ENCODE measurements at regions not wholly inside any gene's neighbourhood (a gene's known extent, or its start where the extent isn't known, plus 50 kb on each side); places are given as distances from the start of the nearest gene placed in this dataset.

- H3K36me3 ChIP-seq (ENCODE audit: control insufficient read depth, insufficient read depth, low read length): no peaks in the 10 kb centered on the region
- no peak overlapping the region for H2AFZ ChIP-seq
- no peaks in the 10 kb centered on the region for H3K27me3 ChIP-seq (ENCODE audit: control insufficient read depth, insufficient read depth, low read length)
- TF ChIP-seq, protein P1, sequence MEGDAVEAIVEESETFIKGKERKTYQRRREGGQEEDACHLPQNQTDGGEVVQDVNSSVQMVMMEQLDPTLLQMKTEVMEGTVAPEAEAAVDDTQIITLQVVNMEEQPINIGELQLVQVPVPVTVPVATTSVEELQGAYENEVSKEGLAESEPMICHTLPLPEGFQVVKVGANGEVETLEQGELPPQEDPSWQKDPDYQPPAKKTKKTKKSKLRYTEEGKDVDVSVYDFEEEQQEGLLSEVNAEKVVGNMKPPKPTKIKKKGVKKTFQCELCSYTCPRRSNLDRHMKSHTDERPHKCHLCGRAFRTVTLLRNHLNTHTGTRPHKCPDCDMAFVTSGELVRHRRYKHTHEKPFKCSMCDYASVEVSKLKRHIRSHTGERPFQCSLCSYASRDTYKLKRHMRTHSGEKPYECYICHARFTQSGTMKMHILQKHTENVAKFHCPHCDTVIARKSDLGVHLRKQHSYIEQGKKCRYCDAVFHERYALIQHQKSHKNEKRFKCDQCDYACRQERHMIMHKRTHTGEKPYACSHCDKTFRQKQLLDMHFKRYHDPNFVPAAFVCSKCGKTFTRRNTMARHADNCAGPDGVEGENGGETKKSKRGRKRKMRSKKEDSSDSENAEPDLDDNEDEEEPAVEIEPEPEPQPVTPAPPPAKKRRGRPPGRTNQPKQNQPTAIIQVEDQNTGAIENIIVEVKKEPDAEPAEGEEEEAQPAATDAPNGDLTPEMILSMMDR (IDR thresholded peaks at IDR 0.05): no peak
- no peaks in the 10 kb centered on the region for H3K4me1 ChIP-seq
- H3K79me2 ChIP-seq: no peaks in the 10 kb centered on the region
- H3K4me3 ChIP-seq (ENCODE audit: low read depth, low read length): no peak overlapping the region
- H3K9ac ChIP-seq: no peak overlapping the region
- no peak overlapping the region for H3K27ac ChIP-seq
- no peak overlapping the region for H3K4me2 ChIP-seq (ENCODE audit: low read length)
- no peaks in the 10 kb centered on the region for H3K9me3 ChIP-seq (ENCODE audit: control insufficient read depth, low read length)
These were observed 128.4 kb downstream of the BBS10 start for GRCh38 chr12:76219806-76220205.

GRCh38 chr12:76216585-76217472 lies 131.4 kb downstream of the BBS10 start:
- Histone ChIP-seq H2AFZ (no peak overlapping the region), H3K4me1 (no peaks in the 10 kb centered on the region), H3K27me3 (ENCODE audit: control insufficient read depth, insufficient read depth, low read length) (no peaks in the 10 kb centered on the region), H3K4me3 (ENCODE audit: low read depth, low read length) (no peak overlapping the region), H3K36me3 (ENCODE audit: control insufficient read depth, insufficient read depth, low read length) (no peaks in the 10 kb centered on the region), H3K4me2 (ENCODE audit: low read length) (no peak overlapping the region), H3K9ac (no peak overlapping the region), H3K79me2 (no peaks in the 10 kb centered on the region), H3K9me3 (ENCODE audit: control insufficient read depth, low read length) (no peaks in the 10 kb centered on the region), H3K27ac (no peak overlapping the region)
- TF ChIP-seq, protein P1 (IDR thresholded peaks at IDR 0.05): no peak

GRCh38 chr12:76208129-76208528 lies 123.6 kb upstream of the NAP1L1 start:
- H3K27me3 ChIP-seq (ENCODE audit: control insufficient read depth, insufficient read depth, low read length): no peaks in the 10 kb centered on the region
- H3K79me2 ChIP-seq: no peaks in the 10 kb centered on the region
- H3K9ac ChIP-seq: no peak overlapping the region
- H2AFZ ChIP-seq: no peak overlapping the region
- TF ChIP-seq, protein P1 (IDR thresholded peaks at IDR 0.05): no peak
- no peak overlapping the region for H3K4me2 ChIP-seq (ENCODE audit: low read length)
- no peaks in the 10 kb centered on the region for H3K9me3 ChIP-seq (ENCODE audit: control insufficient read depth, low read length)
- H3K4me1 ChIP-seq: no peaks in the 10 kb centered on the region
- H3K27ac ChIP-seq: no peak overlapping the region
- no peak overlapping the region for H3K4me3 ChIP-seq (ENCODE audit: low read depth, low read length)
- no peaks in the 10 kb centered on the region for H3K36me3 ChIP-seq (ENCODE audit: control insufficient read depth, insufficient read depth, low read length)

DNA sequence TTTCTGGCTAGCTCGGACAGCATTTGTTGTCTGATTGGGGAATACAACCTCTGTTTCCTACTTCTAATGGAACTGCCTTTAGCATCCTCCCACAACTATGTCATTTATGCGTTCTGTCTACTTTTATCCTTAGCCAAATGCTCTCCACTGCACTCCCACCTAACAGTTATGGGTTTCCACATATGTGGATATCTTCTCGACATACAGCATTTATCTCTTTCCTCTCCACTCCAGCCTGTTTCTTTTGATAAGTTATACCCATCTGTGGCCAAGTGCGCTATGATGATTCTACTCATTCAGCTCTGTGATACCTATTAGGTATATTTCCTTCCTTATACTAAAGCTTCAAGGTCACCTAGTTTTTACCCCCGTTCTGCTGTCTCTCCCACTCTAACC lies 122.2 kb upstream of the NAP1L1 start:
- Histone ChIP-seq H3K4me3 (ENCODE audit: low read depth, low read length) (no peak overlapping the region), H3K27ac (no peak overlapping the region), H3K4me1 (no peaks in the 10 kb centered on the region), H3K9me3 (ENCODE audit: control insufficient read depth, low read length) (no peaks in the 10 kb centered on the region), H3K4me2 (ENCODE audit: low read length) (no peak overlapping the region), H2AFZ (no peak overlapping the region), H3K9ac (no peak overlapping the region), H3K36me3 (ENCODE audit: control insufficient read depth, insufficient read depth, low read length) (no peaks in the 10 kb centered on the region), H3K79me2 (no peaks in the 10 kb centered on the region), H3K27me3 (ENCODE audit: control insufficient read depth, insufficient read depth, low read length) (no peaks in the 10 kb centered on the region)
- TF ChIP-seq, protein P1 (IDR thresholded peaks at IDR 0.05): no peak

Measured in parathyroid adenoma (tissue), 2 donors.